ENCODE measurements at regions not wholly inside any gene's neighbourhood (a gene's known extent, or its start where the extent isn't known, plus 50 kb on each side); places are given as distances from the start of the nearest gene placed in this dataset.

- no peak for TF ChIP-seq POLR2A (IDR thresholded peaks at IDR 0.05)
- TF ChIP-seq, protein P1, sequence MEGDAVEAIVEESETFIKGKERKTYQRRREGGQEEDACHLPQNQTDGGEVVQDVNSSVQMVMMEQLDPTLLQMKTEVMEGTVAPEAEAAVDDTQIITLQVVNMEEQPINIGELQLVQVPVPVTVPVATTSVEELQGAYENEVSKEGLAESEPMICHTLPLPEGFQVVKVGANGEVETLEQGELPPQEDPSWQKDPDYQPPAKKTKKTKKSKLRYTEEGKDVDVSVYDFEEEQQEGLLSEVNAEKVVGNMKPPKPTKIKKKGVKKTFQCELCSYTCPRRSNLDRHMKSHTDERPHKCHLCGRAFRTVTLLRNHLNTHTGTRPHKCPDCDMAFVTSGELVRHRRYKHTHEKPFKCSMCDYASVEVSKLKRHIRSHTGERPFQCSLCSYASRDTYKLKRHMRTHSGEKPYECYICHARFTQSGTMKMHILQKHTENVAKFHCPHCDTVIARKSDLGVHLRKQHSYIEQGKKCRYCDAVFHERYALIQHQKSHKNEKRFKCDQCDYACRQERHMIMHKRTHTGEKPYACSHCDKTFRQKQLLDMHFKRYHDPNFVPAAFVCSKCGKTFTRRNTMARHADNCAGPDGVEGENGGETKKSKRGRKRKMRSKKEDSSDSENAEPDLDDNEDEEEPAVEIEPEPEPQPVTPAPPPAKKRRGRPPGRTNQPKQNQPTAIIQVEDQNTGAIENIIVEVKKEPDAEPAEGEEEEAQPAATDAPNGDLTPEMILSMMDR (IDR thresholded peaks at IDR 0.05) = no peak
These were observed 60.6 kb downstream of the MYEOV start for GRCh38 chr11:69354545-69354897.

Measured in lower leg skin (tissue), 3 donors.